ENCODE measurements at regions not wholly inside any gene's neighbourhood (a gene's known extent, or its start where the extent isn't known, plus 50 kb on each side); places are given as distances from the start of the nearest gene placed in this dataset.

DNA sequence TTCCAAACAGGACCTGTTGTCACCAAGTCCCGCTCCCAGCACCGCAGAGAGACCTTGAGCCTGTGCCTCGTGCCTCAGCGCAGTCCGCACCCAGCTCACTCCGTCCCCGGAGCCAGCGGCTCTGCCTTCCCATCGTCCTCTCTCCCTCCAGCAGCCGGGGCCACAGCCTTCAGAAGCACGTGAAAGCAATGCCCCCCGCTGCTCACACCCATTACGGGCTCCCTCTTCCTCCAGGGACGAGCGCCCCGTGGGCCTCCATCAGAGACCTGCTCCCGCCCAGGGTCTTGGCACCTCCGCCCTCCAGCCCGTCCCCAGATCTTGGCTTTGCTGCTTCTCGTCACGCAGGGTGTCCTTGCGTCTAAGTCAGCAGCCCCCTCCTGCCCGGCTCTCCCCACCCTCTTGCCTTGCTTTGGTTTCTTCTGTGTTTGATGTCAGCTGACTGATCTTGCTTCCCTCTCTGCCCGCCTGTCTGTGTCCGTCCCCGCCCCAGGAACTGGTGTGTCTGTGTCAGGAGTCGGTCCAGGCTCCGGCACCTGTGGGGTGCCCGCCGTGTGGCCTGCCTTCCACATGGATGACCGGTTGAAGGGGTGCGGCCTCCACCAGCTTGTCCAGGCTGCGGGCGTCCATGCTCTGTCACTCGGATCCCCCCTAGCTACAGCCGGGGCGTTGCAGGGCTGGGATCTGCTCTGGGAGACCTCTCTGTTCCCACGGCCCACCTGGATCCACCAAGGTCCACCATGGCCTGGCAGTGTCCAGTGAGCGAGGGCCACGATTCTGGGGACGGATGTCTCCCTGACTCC, 61.9 kb downstream of the FOXL3 start:
- TF ChIP-seq POLR2A (IDR thresholded peaks at IDR 0.05): no peak
- TF ChIP-seq, protein P1, sequence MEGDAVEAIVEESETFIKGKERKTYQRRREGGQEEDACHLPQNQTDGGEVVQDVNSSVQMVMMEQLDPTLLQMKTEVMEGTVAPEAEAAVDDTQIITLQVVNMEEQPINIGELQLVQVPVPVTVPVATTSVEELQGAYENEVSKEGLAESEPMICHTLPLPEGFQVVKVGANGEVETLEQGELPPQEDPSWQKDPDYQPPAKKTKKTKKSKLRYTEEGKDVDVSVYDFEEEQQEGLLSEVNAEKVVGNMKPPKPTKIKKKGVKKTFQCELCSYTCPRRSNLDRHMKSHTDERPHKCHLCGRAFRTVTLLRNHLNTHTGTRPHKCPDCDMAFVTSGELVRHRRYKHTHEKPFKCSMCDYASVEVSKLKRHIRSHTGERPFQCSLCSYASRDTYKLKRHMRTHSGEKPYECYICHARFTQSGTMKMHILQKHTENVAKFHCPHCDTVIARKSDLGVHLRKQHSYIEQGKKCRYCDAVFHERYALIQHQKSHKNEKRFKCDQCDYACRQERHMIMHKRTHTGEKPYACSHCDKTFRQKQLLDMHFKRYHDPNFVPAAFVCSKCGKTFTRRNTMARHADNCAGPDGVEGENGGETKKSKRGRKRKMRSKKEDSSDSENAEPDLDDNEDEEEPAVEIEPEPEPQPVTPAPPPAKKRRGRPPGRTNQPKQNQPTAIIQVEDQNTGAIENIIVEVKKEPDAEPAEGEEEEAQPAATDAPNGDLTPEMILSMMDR (IDR thresholded peaks at IDR 0.05): no peak
